ENCODE measurements at regions not wholly inside any gene's neighbourhood (a gene's known extent, or its start where the extent isn't known, plus 50 kb on each side); places are given as distances from the start of the nearest gene placed in this dataset.
"Not testable (repeated sequence)": the region's sequence is repeated elsewhere in the genome, so short reads cannot be mapped to it uniquely, and the experiment has no call there.

- Histone ChIP-seq H2AFZ (ENCODE audit: low read depth) (no peak overlapping the region), H3K4me1 (ENCODE audit: low read depth, poor library complexity, severe bottlenecking) (no peaks in the 10 kb centered on the region), H3K9ac (no peak overlapping the region), H3K4me3 (IDR thresholded peaks at IDR 0.05; ENCODE audit: insufficient read depth, low read depth, low read length) (no peak overlapping the region), H3K79me2 (ENCODE audit: insufficient read depth, low read depth) (no peaks in the 10 kb centered on the region), H3K27ac (no peak overlapping the region), H3K36me3 (ENCODE audit: insufficient read depth) (no peaks in the 10 kb centered on the region), H3K27me3 (ENCODE audit: insufficient read depth, low read depth) (no peaks in the 10 kb centered on the region), H3K4me2 (no peak overlapping the region), H4K20me1 (ENCODE audit: insufficient read depth) (no peaks in the 10 kb centered on the region)
- no peak for TF ChIP-seq CTCF (conservative IDR thresholded peaks at IDR 0.05; ENCODE audit: low read depth, low read length)
Observed at GRCh38 chr3:27637346-27637995, 84.7 kb downstream of the EOMES start.

- not testable (repeated sequence) for H3K9ac ChIP-seq; H3K27me3 ChIP-seq (ENCODE audit: insufficient read depth, low read depth); H3K79me2 ChIP-seq (ENCODE audit: insufficient read depth, low read depth); H3K4me1 ChIP-seq (ENCODE audit: low read depth, poor library complexity, severe bottlenecking); H2AFZ ChIP-seq (ENCODE audit: low read depth); H3K4me3 ChIP-seq (IDR thresholded peaks at IDR 0.05; ENCODE audit: insufficient read depth, low read depth, low read length); H3K27ac ChIP-seq; H4K20me1 ChIP-seq (ENCODE audit: insufficient read depth); H3K36me3 ChIP-seq (ENCODE audit: insufficient read depth); H3K4me2 ChIP-seq
Observed at GRCh38 chr3:27635006-27635405, 87.1 kb downstream of the EOMES start.

- H2AFZ ChIP-seq (ENCODE audit: low read depth), result peak overlapping the region; percentile 49; the same call in 1 of the 2 replicates
- H3K4me2 ChIP-seq, result no peak overlapping the region
Observed at GRCh38 chr3:27633224-27633545, 88.9 kb downstream of the EOMES start.

GRCh38 chr3:27632431-27633223, 89.5 kb downstream of the EOMES start:
- H3K79me2 ChIP-seq (ENCODE audit: insufficient read depth, low read depth), result no peaks in the 10 kb centered on the region
- no peak overlapping the region for H3K4me3 ChIP-seq (IDR thresholded peaks at IDR 0.05; ENCODE audit: insufficient read depth, low read depth, low read length)
- H2AFZ ChIP-seq (ENCODE audit: low read depth), result peak overlapping the region; percentile 49; the same call in 1 of the 2 replicates
- no peaks in the 10 kb centered on the region for H3K4me1 ChIP-seq (ENCODE audit: low read depth, poor library complexity, severe bottlenecking)
- no peaks in the 10 kb centered on the region for H3K36me3 ChIP-seq (ENCODE audit: insufficient read depth)
- no peak for TF ChIP-seq CTCF (conservative IDR thresholded peaks at IDR 0.05; ENCODE audit: low read depth, low read length)
- H3K4me2 ChIP-seq, result no peak overlapping the region; the same call in 1 of the 2 replicates
- peak overlapping the region; percentile 25; the same call in 1 of the 2 replicates for H3K9ac ChIP-seq
- no peaks in the 10 kb centered on the region for H3K27me3 ChIP-seq (ENCODE audit: insufficient read depth, low read depth)
- H4K20me1 ChIP-seq (ENCODE audit: insufficient read depth), result no peaks in the 10 kb centered on the region
- H3K27ac ChIP-seq, result no peak overlapping the region

More at GRCh38 chr3:27633224-27633545, 88.9 kb downstream of the EOMES start:
- Histone ChIP-seq H3K4me3 (IDR thresholded peaks at IDR 0.05; ENCODE audit: insufficient read depth, low read depth, low read length) (no peak overlapping the region), H4K20me1 (ENCODE audit: insufficient read depth) (no peaks in the 10 kb centered on the region), H3K4me1 (ENCODE audit: low read depth, poor library complexity, severe bottlenecking) (no peaks in the 10 kb centered on the region), H3K27me3 (ENCODE audit: insufficient read depth, low read depth) (no peaks in the 10 kb centered on the region), H3K79me2 (ENCODE audit: insufficient read depth, low read depth) (no peaks in the 10 kb centered on the region), H3K36me3 (ENCODE audit: insufficient read depth) (no peaks in the 10 kb centered on the region), H3K9ac (peak overlapping the region; percentile 25; the same call in 1 of the 2 replicates), H3K27ac (no peak overlapping the region)
- no peak for TF ChIP-seq CTCF (conservative IDR thresholded peaks at IDR 0.05; ENCODE audit: low read depth, low read length)

GRCh38 chr3:27630885-27631284, 91.2 kb downstream of the EOMES start:
- no peak overlapping the region for H3K4me3 ChIP-seq (IDR thresholded peaks at IDR 0.05; ENCODE audit: insufficient read depth, low read depth, low read length)
- no peak overlapping the region for H3K27ac ChIP-seq
- TF ChIP-seq CTCF (conservative IDR thresholded peaks at IDR 0.05; ENCODE audit: low read depth, low read length), result no peak
- H3K79me2 ChIP-seq (ENCODE audit: insufficient read depth, low read depth), result no peaks in the 10 kb centered on the region
- no peaks in the 10 kb centered on the region for H3K4me1 ChIP-seq (ENCODE audit: low read depth, poor library complexity, severe bottlenecking)
- no peak overlapping the region for H3K9ac ChIP-seq
- no peaks in the 10 kb centered on the region for H3K27me3 ChIP-seq (ENCODE audit: insufficient read depth, low read depth)
- H3K4me2 ChIP-seq, result no peak overlapping the region
- H4K20me1 ChIP-seq (ENCODE audit: insufficient read depth), result no peaks in the 10 kb centered on the region
- no peaks in the 10 kb centered on the region for H3K36me3 ChIP-seq (ENCODE audit: insufficient read depth)
- H2AFZ ChIP-seq (ENCODE audit: low read depth), result no peak overlapping the region

All from KMS-11 (cell line).